Neuron (in vitro differentiated cells): ENCODE measurements at regions not wholly inside any gene's neighbourhood (a gene's known extent, or its start where the extent isn't known, plus 50 kb on each side); places are given as distances from the start of the nearest gene placed in this dataset.

Experiments
- H2AFZ ChIP-seq: one replicate; pipeline ENCODE4 v1.6.1; 2013; ENCODE audit warnings: low read depth, mild to moderate bottlenecking, inconsistent platforms, low read length, moderate library complexity
- H3K27me3 ChIP-seq: one replicate; pipeline ENCODE4 v1.6.1; 2013; ENCODE audit warnings: low read length; ENCODE audit not compliant: insufficient read depth
- H3K36me3 ChIP-seq: one replicate; pipeline ENCODE4 v1.6.1; 2013; ENCODE audit warnings: low read length; ENCODE audit not compliant: insufficient read depth
- H3K4me1 ChIP-seq: one replicate; pipeline ENCODE4 v1.6.1; 2013; ENCODE audit warnings: low read length; ENCODE audit not compliant: insufficient read depth
- H3K4me3 ChIP-seq: 2 replicates; pipeline ENCODE4 v1.5.1; 2013; ENCODE audit warnings: mild to moderate bottlenecking, low read length, moderate library complexity
- H3K9me3 ChIP-seq: one replicate; pipeline ENCODE4 v1.6.1; 2013; ENCODE audit warnings: low read length

- Histone ChIP-seq H2AFZ (no peak overlapping the region), H3K9me3 (no peaks in the 10 kb centered on the region), H3K4me1 (peaks cover 3% of the 10 kb centered on the region), H3K27me3 (peaks cover 20% of the 10 kb centered on the region), H3K36me3 (no peaks in the 10 kb centered on the region), H3K4me3 (no peak overlapping the region)
These were observed 140.5 kb downstream of the INHBB start for GRCh38 chr2:120486441-120486840.

- H2AFZ ChIP-seq = no peak overlapping the region
- H3K4me3 ChIP-seq = no peak overlapping the region
- H3K36me3 ChIP-seq = no peaks in the 10 kb centered on the region
- peaks cover 17% of the 10 kb centered on the region for H3K27me3 ChIP-seq
- H3K4me1 ChIP-seq = peaks cover 3% of the 10 kb centered on the region
- H3K9me3 ChIP-seq = no peaks in the 10 kb centered on the region
These were observed 141.0 kb downstream of the INHBB start for GRCh38 chr2:120486946-120487345.

DNA sequence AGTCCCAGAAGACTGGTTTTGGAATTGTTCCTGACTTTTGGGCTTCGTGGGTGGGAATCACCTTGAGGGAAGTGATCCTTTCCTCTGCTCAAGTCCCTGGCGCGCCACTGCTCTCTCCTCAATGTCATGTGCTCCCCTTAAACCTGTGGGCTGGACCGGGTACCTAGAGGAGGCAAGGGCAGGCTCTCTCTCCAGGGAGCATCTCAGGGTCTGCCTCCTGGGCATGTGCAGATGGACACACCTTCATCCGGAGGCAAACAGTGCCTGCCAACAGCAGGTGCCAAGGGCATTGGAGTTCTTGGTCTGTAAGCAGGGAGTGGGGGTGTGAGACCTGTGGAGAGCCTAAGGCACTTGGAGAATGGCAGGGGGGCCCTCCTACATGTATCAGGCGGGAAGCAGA lies 142.6 kb downstream of the INHBB start:
- Histone ChIP-seq H2AFZ (no peak overlapping the region), H3K36me3 (no peaks in the 10 kb centered on the region), H3K4me3 (no peak overlapping the region), H3K9me3 (no peaks in the 10 kb centered on the region), H3K4me1 (peaks cover 3% of the 10 kb centered on the region), H3K27me3 (peaks cover 7% of the 10 kb centered on the region)

DNA sequence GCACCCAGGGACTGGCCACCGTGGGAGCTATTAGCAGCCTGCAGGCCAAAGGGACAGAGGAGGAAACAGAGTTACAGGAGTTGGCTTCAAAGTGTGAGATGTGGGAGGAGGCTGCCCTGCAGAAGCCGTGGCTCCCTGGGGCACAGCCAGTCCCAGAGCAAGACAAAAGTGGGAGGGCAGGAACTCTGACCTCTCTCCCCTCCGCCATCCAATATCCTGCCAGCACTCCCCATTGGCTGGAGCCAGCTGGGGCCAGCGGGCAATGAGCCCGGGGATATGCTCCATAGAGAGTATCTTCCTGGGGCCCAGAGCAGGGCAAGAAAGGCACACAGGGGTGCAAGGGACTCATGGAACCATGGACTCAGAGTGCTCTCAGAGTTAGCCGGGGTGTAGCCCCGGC lies 143.1 kb downstream of the INHBB start:
- H2AFZ ChIP-seq = no peak overlapping the region
- peaks cover 4% of the 10 kb centered on the region for H3K27me3 ChIP-seq
- H3K36me3 ChIP-seq = no peaks in the 10 kb centered on the region
- H3K4me3 ChIP-seq = no peak overlapping the region
- H3K9me3 ChIP-seq = no peaks in the 10 kb centered on the region
- peaks cover 3% of the 10 kb centered on the region for H3K4me1 ChIP-seq

- no peaks in the 10 kb centered on the region for H3K36me3 ChIP-seq
- H2AFZ ChIP-seq = no peak overlapping the region
- no peaks in the 10 kb centered on the region for H3K27me3 ChIP-seq
- H3K9me3 ChIP-seq = no peaks in the 10 kb centered on the region
- H3K4me1 ChIP-seq = peaks cover 3% of the 10 kb centered on the region
- no peak overlapping the region for H3K4me3 ChIP-seq
These were observed 144.3 kb downstream of the INHBB start for GRCh38 chr2:120490091-120490798.

- Histone ChIP-seq H3K9me3 (no peaks in the 10 kb centered on the region), H3K36me3 (no peaks in the 10 kb centered on the region), H3K27me3 (peaks cover 4% of the 10 kb centered on the region), H3K4me3 (no peak overlapping the region), H2AFZ (no peak overlapping the region), H3K4me1 (peaks cover 3% of the 10 kb centered on the region)
These were observed 145.2 kb downstream of the INHBB start for GRCh38 chr2:120491111-120491625.

DNA sequence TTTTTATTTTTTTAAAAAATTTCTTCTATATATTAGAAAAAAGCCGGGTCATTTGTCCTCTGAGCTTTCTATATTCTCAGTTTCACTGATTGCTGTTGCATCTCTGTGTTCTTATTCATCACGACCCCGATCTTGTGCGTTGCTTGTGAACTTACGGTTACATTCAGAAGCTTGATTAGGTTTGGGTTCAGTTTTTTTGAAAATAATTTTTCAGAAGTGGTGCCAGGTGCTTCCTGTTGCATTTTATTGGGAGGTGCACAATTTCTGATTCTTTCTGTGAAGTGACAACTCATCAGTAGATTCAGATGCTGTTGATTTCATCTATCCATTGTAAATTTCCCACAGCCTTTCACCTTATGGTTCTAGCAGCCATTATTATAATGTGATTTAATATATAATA lies 147.3 kb downstream of the INHBB start:
- H3K27me3 ChIP-seq = peaks cover 10% of the 10 kb centered on the region
- H3K36me3 ChIP-seq = no peaks in the 10 kb centered on the region
- no peak overlapping the region for H3K4me3 ChIP-seq
- H3K4me1 ChIP-seq = peaks cover 3% of the 10 kb centered on the region
- H3K9me3 ChIP-seq = no peaks in the 10 kb centered on the region
- H2AFZ ChIP-seq = no peak overlapping the region

DNA sequence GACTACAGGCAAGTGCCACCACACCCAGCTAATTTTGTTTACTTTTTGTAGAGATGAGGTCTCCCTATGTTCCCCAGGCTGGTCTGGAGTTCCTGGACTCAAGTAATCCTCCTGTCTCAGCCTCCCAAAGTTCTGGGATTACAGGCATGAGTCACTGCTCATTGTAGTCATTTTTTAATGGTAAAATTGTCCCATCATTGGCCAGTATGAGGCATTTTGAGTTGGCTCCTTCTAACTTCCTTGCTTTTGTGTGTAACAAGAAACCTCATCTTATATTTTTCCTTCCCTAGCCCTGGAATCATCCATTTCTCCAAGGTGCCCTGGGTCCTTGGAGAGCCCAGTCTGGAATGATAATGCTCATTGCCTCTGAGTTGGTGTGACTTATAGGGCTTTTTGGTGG lies 148.5 kb downstream of the INHBB start:
- H3K4me3 ChIP-seq = no peak overlapping the region
- no peaks in the 10 kb centered on the region for H3K36me3 ChIP-seq
- H3K4me1 ChIP-seq = no peaks in the 10 kb centered on the region
- H3K9me3 ChIP-seq = no peaks in the 10 kb centered on the region
- H2AFZ ChIP-seq = no peak overlapping the region
- H3K27me3 ChIP-seq = peaks cover 18% of the 10 kb centered on the region

DNA sequence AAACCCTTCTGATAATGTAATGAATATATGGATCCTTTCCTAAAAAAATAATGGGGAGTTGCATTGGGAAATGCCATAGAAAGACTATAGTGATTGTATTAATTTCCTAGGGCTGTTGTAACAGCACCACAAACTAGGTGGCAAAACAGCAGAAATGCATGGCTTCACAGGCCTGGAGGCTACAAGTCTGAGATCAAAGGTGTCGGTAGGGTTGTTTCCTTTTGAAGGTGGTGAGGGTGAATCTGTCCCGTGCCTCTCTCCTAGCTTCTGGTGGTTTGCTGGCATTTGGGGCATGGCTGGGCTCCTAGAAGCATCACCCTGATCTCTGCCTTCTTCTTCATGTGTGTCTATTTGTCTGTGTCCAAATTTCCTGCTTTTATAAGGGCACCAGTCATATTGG lies 149.7 kb downstream of the INHBB start:
- Histone ChIP-seq H3K36me3 (no peaks in the 10 kb centered on the region), H2AFZ (no peak overlapping the region), H3K9me3 (no peaks in the 10 kb centered on the region), H3K27me3 (peaks cover 29% of the 10 kb centered on the region), H3K4me1 (no peaks in the 10 kb centered on the region), H3K4me3 (no peak overlapping the region)

GRCh38 chr2:120496235-120496634 lies 150.3 kb downstream of the INHBB start:
- no peak overlapping the region for H2AFZ ChIP-seq
- peaks cover 33% of the 10 kb centered on the region for H3K27me3 ChIP-seq

GRCh38 chr2:120496759-120497158 lies 150.8 kb downstream of the INHBB start:
- no peaks in the 10 kb centered on the region for H3K4me1 ChIP-seq

More at GRCh38 chr2:120496235-120496634, 150.3 kb downstream of the INHBB start:
- H3K4me1 ChIP-seq = no peaks in the 10 kb centered on the region
- no peaks in the 10 kb centered on the region for H3K36me3 ChIP-seq
- H3K4me3 ChIP-seq = no peak overlapping the region
- H3K9me3 ChIP-seq = no peaks in the 10 kb centered on the region

GRCh38 chr2:120497261-120497977 lies 151.5 kb downstream of the INHBB start:
- Histone ChIP-seq H3K4me3 (no peak overlapping the region), H3K4me1 (no peaks in the 10 kb centered on the region), H2AFZ (no peak overlapping the region), H3K9me3 (no peaks in the 10 kb centered on the region), H3K36me3 (no peaks in the 10 kb centered on the region), H3K27me3 (peaks cover 38% of the 10 kb centered on the region)

More at GRCh38 chr2:120496759-120497158, 150.8 kb downstream of the INHBB start:
- H3K4me3 ChIP-seq = no peak overlapping the region
- H3K9me3 ChIP-seq = no peaks in the 10 kb centered on the region
- no peak overlapping the region for H2AFZ ChIP-seq
- no peaks in the 10 kb centered on the region for H3K36me3 ChIP-seq
- peaks cover 36% of the 10 kb centered on the region for H3K27me3 ChIP-seq

DNA sequence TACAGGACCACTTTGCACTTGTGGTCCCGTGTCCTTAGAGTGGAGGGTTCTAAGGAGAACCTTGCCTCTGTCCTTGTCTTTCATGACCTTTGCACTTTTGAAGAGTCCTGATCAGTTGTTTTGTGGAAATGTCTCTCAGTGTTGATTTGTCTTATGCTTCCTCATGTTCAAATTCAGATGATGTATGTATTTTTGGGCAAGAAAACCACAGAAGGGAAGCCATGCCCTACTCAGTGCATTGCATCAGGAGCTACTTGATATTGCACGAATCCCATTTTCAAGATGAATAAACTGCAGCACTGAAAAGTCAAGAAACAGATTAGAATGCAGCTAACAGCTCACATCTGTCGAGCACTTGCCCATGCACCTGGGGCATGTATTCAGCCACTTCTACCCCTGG lies 152.2 kb downstream of the INHBB start:
- Histone ChIP-seq H3K4me3 (no peak overlapping the region), H3K4me1 (no peaks in the 10 kb centered on the region), H2AFZ (no peak overlapping the region), H3K9me3 (no peaks in the 10 kb centered on the region), H3K36me3 (no peaks in the 10 kb centered on the region), H3K27me3 (peaks cover 43% of the 10 kb centered on the region)
